ENCODE measurements at regions not wholly inside any gene's neighbourhood (a gene's known extent, or its start where the extent isn't known, plus 50 kb on each side); places are given as distances from the start of the nearest gene placed in this dataset.

DNA sequence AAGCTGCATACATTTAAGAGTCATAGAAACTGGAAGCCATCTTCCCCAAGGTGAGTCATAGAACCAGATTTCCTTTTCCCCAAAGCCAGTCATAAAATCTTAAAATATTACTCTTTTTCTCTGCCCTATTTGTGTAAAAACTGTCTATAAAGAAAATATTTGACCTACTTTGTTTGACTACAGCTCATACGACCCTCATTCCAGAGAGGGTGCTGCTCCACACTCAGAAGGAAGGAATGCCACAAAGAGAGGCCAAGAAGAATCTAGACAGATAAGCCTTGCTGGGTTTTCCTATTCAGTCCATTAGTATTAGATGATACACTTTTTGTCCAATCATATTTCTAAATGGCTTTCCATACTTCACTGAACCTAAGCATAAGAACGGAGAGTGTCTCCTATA, 671.6 kb upstream of the SGO1 start:
- WGBS, 2 donors: 64 to 70% methylated on average over 2 of the region's 2 CpGs
- intact Hi-C loops (cut with DNase I; ENCODE audit: low total_unique reads): no loop called here
- H3K4me3 ChIP-seq (ENCODE audit: low read depth, poor library complexity, severe bottlenecking): no peak overlapping the region
- DNase-seq (ENCODE audit: low spot score in 2 of 2): no peak
- TF ChIP-seq CTCF (IDR thresholded peaks at IDR 0.05) (no peak), POLR2A (IDR thresholded peaks at IDR 0.05) (no peak)

GRCh38 chr3:20853890-20854289, 667.9 kb upstream of the SGO1 start:
- 67 to 73% methylated on average over 1 of the region's 1 CpG for WGBS, 2 donors
- TF ChIP-seq POLR2A (IDR thresholded peaks at IDR 0.05): no peak
- no peak for TF ChIP-seq CTCF (IDR thresholded peaks at IDR 0.05)
- H3K4me3 ChIP-seq (ENCODE audit: low read depth, poor library complexity, severe bottlenecking): no peak overlapping the region
- intact Hi-C loops (cut with DNase I; ENCODE audit: low total_unique reads): no loop called here
- DNase-seq (ENCODE audit: low spot score in 2 of 2): no peak

- WGBS, 2 donors: 93 to 95% methylated on average over 2 of the region's 2 CpGs
- H3K4me3 ChIP-seq (ENCODE audit: low read depth, poor library complexity, severe bottlenecking): no peak overlapping the region
- intact Hi-C loops (cut with DNase I; ENCODE audit: low total_unique reads): no loop called here
- no peak for DNase-seq (ENCODE audit: low spot score in 2 of 2)
- TF ChIP-seq POLR2A (IDR thresholded peaks at IDR 0.05) (no peak), CTCF (IDR thresholded peaks at IDR 0.05) (no peak)
These were observed 666.7 kb upstream of the SGO1 start for GRCh38 chr3:20852712-20853111.

- no peak overlapping the region for H3K4me3 ChIP-seq (ENCODE audit: low read depth, poor library complexity, severe bottlenecking)
- TF ChIP-seq POLR2A (IDR thresholded peaks at IDR 0.05) (no peak), CTCF (IDR thresholded peaks at IDR 0.05) (no peak)
- intact Hi-C loops (cut with DNase I; ENCODE audit: low total_unique reads): no loop called here
- 87 to 89% methylated on average over 5 of the region's 5 CpGs for WGBS, 2 donors
- no peak for DNase-seq (ENCODE audit: low spot score in 2 of 2)
These were observed 664.0 kb upstream of the SGO1 start for GRCh38 chr3:20849975-20850374.

- intact Hi-C loops (cut with DNase I; ENCODE audit: low total_unique reads): no loop called here
- WGBS, 2 donors: 63 to 68% methylated on average over 3 of the region's 3 CpGs
- no peak overlapping the region for H3K4me3 ChIP-seq (ENCODE audit: low read depth, poor library complexity, severe bottlenecking)
- TF ChIP-seq POLR2A (IDR thresholded peaks at IDR 0.05) (no peak), CTCF (IDR thresholded peaks at IDR 0.05) (no peak)
- no peak for DNase-seq (ENCODE audit: low spot score in 2 of 2)
These were observed 660.8 kb upstream of the SGO1 start for GRCh38 chr3:20846832-20847231.

DNA sequence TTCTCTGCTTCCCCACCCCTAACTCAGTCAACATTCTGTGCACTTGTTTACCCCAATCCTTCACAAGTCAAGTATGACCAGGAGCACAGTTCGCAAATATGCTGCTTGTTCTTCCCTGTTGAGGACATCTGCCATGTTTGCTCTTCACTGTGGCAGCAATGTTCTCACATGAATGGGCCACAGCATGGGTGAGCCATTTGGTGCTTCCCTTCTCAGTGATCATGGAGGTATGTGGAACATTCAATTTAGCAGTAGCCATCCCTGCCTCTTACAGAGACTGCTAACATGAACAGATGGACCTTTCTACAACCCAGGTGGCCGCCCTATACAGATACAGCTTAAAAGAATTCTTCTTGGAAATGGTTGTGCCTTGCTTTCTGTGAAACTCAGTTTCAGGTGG, 660.1 kb upstream of the SGO1 start:
- DNase-seq (ENCODE audit: low spot score in 2 of 2): no peak
- H3K4me3 ChIP-seq (ENCODE audit: low read depth, poor library complexity, severe bottlenecking): no peak overlapping the region
- intact Hi-C loops (cut with DNase I; ENCODE audit: low total_unique reads): no loop called here
- 95 to 96% methylated on average over 2 of the region's 2 CpGs for WGBS, 2 donors
- TF ChIP-seq POLR2A (IDR thresholded peaks at IDR 0.05) (no peak), CTCF (IDR thresholded peaks at IDR 0.05) (no peak)
